Spinal cord (tissue), 9 donors: ENCODE measurements at regions not wholly inside any gene's neighbourhood (a gene's known extent, or its start where the extent isn't known, plus 50 kb on each side); places are given as distances from the start of the nearest gene placed in this dataset.

Source experiments
- DNase-seq, 6 donors: peaks; one replicate each; pipeline versions ENCODE4 v3.0.0 to v3.0.0-alpha.2; 2013 to 2015; ENCODE audit warnings: low spot score in 6 of 6, low read depth in 4 of 6
- H3K27ac ChIP-seq: one replicate; pipeline ENCODE4 v1.5.1; 2013; ENCODE audit warnings: low read depth, low read length, control low read depth
- H3K27me3 ChIP-seq: one replicate; pipeline ENCODE4 v1.6.1; 2013; ENCODE audit warnings: low read length; ENCODE audit not compliant: control insufficient read depth, insufficient read depth
- H3K36me3 ChIP-seq: one replicate; pipeline ENCODE4 v1.6.1; 2013; ENCODE audit warnings: low read length; ENCODE audit not compliant: control insufficient read depth, insufficient read depth
- H3K4me1 ChIP-seq: one replicate; pipeline ENCODE4 v1.6.1; 2013; ENCODE audit warnings: low read length; ENCODE audit not compliant: control insufficient read depth, insufficient read depth
- H3K4me3 ChIP-seq: one replicate; pipeline ENCODE4 v1.5.1; 2013; ENCODE audit warnings: low read depth, low read length, control low read depth
- H3K9me3 ChIP-seq: one replicate; pipeline ENCODE4 v1.6.1; 2013; ENCODE audit warnings: low read length; ENCODE audit not compliant: control insufficient read depth, insufficient read depth
- WGBS: methylation state at CpG from one replicate; pipeline ENCODE4 v1.1.5; 2013; ENCODE audit warnings: missing lambda C conversion rate; ENCODE audit not compliant: insufficient coverage; 5-methylcytosine and 5-hydroxymethylcytosine counted together
- donor health status: healthy.

GRCh38 chr4:83699358-83699757, 163.4 kb downstream of the GPAT3 start:
- Histone ChIP-seq H3K4me3 (no peak overlapping the region), H3K27me3 (no peaks in the 10 kb centered on the region), H3K27ac (no peak overlapping the region), H3K4me1 (no peaks in the 10 kb centered on the region), H3K9me3 (peaks cover 4% of the 10 kb centered on the region), H3K36me3 (no peaks in the 10 kb centered on the region)
- no peak for DNase-seq
- WGBS, result no CpG with 5 or more reads among the region's 1 CpG

GRCh38 chr4:83692028-83692427, 156.1 kb downstream of the GPAT3 start:
- Histone ChIP-seq H3K4me1 (no peaks in the 10 kb centered on the region), H3K36me3 (no peaks in the 10 kb centered on the region), H3K4me3 (no peak overlapping the region), H3K9me3 (no peaks in the 10 kb centered on the region), H3K27me3 (no peaks in the 10 kb centered on the region), H3K27ac (no peak overlapping the region)
- WGBS, result no CpG with 5 or more reads among the region's 1 CpG
- DNase-seq, result no peak

- Histone ChIP-seq H3K4me3 (no peak overlapping the region), H3K4me1 (no peaks in the 10 kb centered on the region), H3K9me3 (no peaks in the 10 kb centered on the region), H3K27me3 (no peaks in the 10 kb centered on the region), H3K36me3 (no peaks in the 10 kb centered on the region), H3K27ac (no peak overlapping the region)
- DNase-seq, result no peak
- WGBS, result 100% methylated on average over 2 of the region's 2 CpGs
Observed at GRCh38 chr4:83686166-83686565, 150.3 kb downstream of the GPAT3 start.

- WGBS, result no CpG with 5 or more reads among the region's 1 CpG
- Histone ChIP-seq H3K9me3 (no peaks in the 10 kb centered on the region), H3K4me1 (no peaks in the 10 kb centered on the region), H3K4me3 (no peak overlapping the region), H3K27ac (no peak overlapping the region), H3K27me3 (no peaks in the 10 kb centered on the region), H3K36me3 (no peaks in the 10 kb centered on the region)
- DNase-seq, result no peak
Observed at GRCh38 chr4:83679692-83680091, 143.8 kb downstream of the GPAT3 start.

- H3K9me3 ChIP-seq, result no peaks in the 10 kb centered on the region
- H3K36me3 ChIP-seq, result no peaks in the 10 kb centered on the region
- peak overlapping the region; percentile 42 for H3K27ac ChIP-seq
- peak in 2 of 6 donors; percentile 9 to 55 for DNase-seq
- no peak overlapping the region for H3K4me3 ChIP-seq
- 82% methylated on average over 2 of the region's 3 CpGs for WGBS
- no peaks in the 10 kb centered on the region for H3K27me3 ChIP-seq
- no peaks in the 10 kb centered on the region for H3K4me1 ChIP-seq
Observed at GRCh38 chr4:83679254-83679653, 143.3 kb downstream of the GPAT3 start.

GRCh38 chr4:83677656-83678055, 141.7 kb downstream of the GPAT3 start:
- no peaks in the 10 kb centered on the region for H3K4me1 ChIP-seq
- no peaks in the 10 kb centered on the region for H3K9me3 ChIP-seq
- no peak overlapping the region for H3K4me3 ChIP-seq
- DNase-seq, result no peak
- H3K27ac ChIP-seq, result peak overlapping the region; percentile 0
- no peaks in the 10 kb centered on the region for H3K27me3 ChIP-seq
- WGBS, result no CpG with 5 or more reads among the region's 3 CpGs
- H3K36me3 ChIP-seq, result no peaks in the 10 kb centered on the region

- H3K36me3 ChIP-seq, result no peaks in the 10 kb centered on the region
- WGBS, result no CpG with 5 or more reads among the region's 5 CpGs
- DNase-seq, result no peak
- H3K4me1 ChIP-seq, result no peaks in the 10 kb centered on the region
- no peak overlapping the region for H3K27ac ChIP-seq
- no peaks in the 10 kb centered on the region for H3K27me3 ChIP-seq
- H3K9me3 ChIP-seq, result no peaks in the 10 kb centered on the region
- no peak overlapping the region for H3K4me3 ChIP-seq
Observed at GRCh38 chr4:83664741-83665140, 128.8 kb downstream of the GPAT3 start.

- Histone ChIP-seq H3K9me3 (no peaks in the 10 kb centered on the region), H3K4me1 (no peaks in the 10 kb centered on the region), H3K27ac (no peak overlapping the region), H3K27me3 (no peaks in the 10 kb centered on the region), H3K36me3 (no peaks in the 10 kb centered on the region), H3K4me3 (no peak overlapping the region)
- no peak for DNase-seq
- 96% methylated on average over 8 of the region's 10 CpGs for WGBS
Observed at GRCh38 chr4:83664071-83664470, 128.2 kb downstream of the GPAT3 start.

GRCh38 chr4:83662204-83662603, 126.3 kb downstream of the GPAT3 start:
- no peaks in the 10 kb centered on the region for H3K36me3 ChIP-seq
- 58% methylated on average over 1 of the region's 2 CpGs for WGBS
- no peak overlapping the region for H3K4me3 ChIP-seq
- H3K4me1 ChIP-seq, result no peaks in the 10 kb centered on the region
- no peak for DNase-seq
- H3K27me3 ChIP-seq, result no peaks in the 10 kb centered on the region
- H3K27ac ChIP-seq, result no peak overlapping the region
- H3K9me3 ChIP-seq, result no peaks in the 10 kb centered on the region

GRCh38 chr4:83661359-83661758, 125.5 kb downstream of the GPAT3 start:
- DNase-seq, result no peak
- Histone ChIP-seq H3K4me1 (no peaks in the 10 kb centered on the region), H3K36me3 (no peaks in the 10 kb centered on the region), H3K4me3 (no peak overlapping the region), H3K27me3 (no peaks in the 10 kb centered on the region), H3K27ac (no peak overlapping the region), H3K9me3 (no peaks in the 10 kb centered on the region)
- WGBS, result 72% methylated on average over 2 of the region's 2 CpGs
